GM19351 (cell line): ENCODE measurements at regions not wholly inside any gene's neighbourhood (a gene's known extent, or its start where the extent isn't known, plus 50 kb on each side); places are given as distances from the start of the nearest gene placed in this dataset.
"Not testable (repeated sequence)": the region's sequence is repeated elsewhere in the genome, so short reads cannot be mapped to it uniquely, and the experiment has no call there.

ENCODE experiments used
- ATAC-seq: cut with Tn5 transposase; IDR thresholded peaks from one replicate; pipeline ENCODE4 v1.9.1; 2021; ENCODE audit warnings: mild to moderate bottlenecking, moderate library complexity; ENCODE audit not compliant: unreplicated experiment

GRCh38 chr7:122248472-122248871, 56.1 kb downstream of the FEZF1 start:
- no peak for ATAC-seq

GRCh38 chr7:122238729-122239128, 65.8 kb downstream of the FEZF1 start:
- ATAC-seq: not testable (repeated sequence)

- not testable (repeated sequence) for ATAC-seq
Measured at GRCh38 chr7:122238297-122238696, 66.3 kb downstream of the FEZF1 start.

- no peak for ATAC-seq
Measured at GRCh38 chr7:122225874-122226273, 78.7 kb downstream of the FEZF1 start.

- ATAC-seq: peak; percentile 61
Measured at GRCh38 chr7:122219253-122219865, 75.3 kb upstream of the AASS start.

GRCh38 chr7:122217125-122217524, 73.1 kb upstream of the AASS start:
- no peak for ATAC-seq

GRCh38 chr7:122212754-122213153, 68.7 kb upstream of the AASS start:
- no peak for ATAC-seq

- ATAC-seq: no peak
Measured at GRCh38 chr7:122211362-122211761, 67.3 kb upstream of the AASS start.

- ATAC-seq: no peak
Measured at GRCh38 chr7:122206985-122207384, 62.9 kb upstream of the AASS start.

GRCh38 chr7:122203814-122204213, 59.8 kb upstream of the AASS start:
- ATAC-seq: no peak

GRCh38 chr7:122200888-122201287, 56.8 kb upstream of the AASS start:
- no peak for ATAC-seq

- ATAC-seq: no peak
Measured at GRCh38 chr7:122199171-122199570, 55.1 kb upstream of the AASS start.

- no peak for ATAC-seq
Measured at GRCh38 chr7:122198581-122198980, 54.5 kb upstream of the AASS start.
